ENCODE measurements at regions not wholly inside any gene's neighbourhood (a gene's known extent, or its start where the extent isn't known, plus 50 kb on each side); places are given as distances from the start of the nearest gene placed in this dataset.

- Histone ChIP-seq H2AFZ (ENCODE audit: low read length) (no peak overlapping the region), H3K79me2 (ENCODE audit: insufficient read depth, low read length) (no peaks in the 10 kb centered on the region), H3K36me3 (ENCODE audit: insufficient read depth, low read length) (no peaks in the 10 kb centered on the region), H3K4me3 (ENCODE audit: insufficient read depth, low read length) (no peak overlapping the region), H3K9me3 (ENCODE audit: low read depth, low read length) (no peaks in the 10 kb centered on the region), H3K27me3 (ENCODE audit: insufficient read depth, low read length) (no peaks in the 10 kb centered on the region), H3K4me2 (ENCODE audit: insufficient read depth, low read length) (no peak overlapping the region), H3K27ac (ENCODE audit: low read depth, low read length) (no peak overlapping the region), H4K20me1 (ENCODE audit: insufficient read depth, low read length) (no peaks in the 10 kb centered on the region), H3K4me1 (ENCODE audit: insufficient read depth, low read length) (no peaks in the 10 kb centered on the region)
- DNase-seq (ENCODE audit: insufficient read length, low spot score, missing footprints): no peak
- no peak for TF ChIP-seq CTCF (IDR thresholded peaks at IDR 0.05; ENCODE audit: extremely low read depth, low read depth, low read length)
These were observed 176.3 kb upstream of the ZNF385D start for GRCh38 chr3:21927261-21927660.

GRCh38 chr3:21934591-21934990 is 183.6 kb upstream of the ZNF385D start:
- Histone ChIP-seq H3K4me2 (ENCODE audit: insufficient read depth, low read length) (no peak overlapping the region), H3K4me1 (ENCODE audit: insufficient read depth, low read length) (no peaks in the 10 kb centered on the region), H3K36me3 (ENCODE audit: insufficient read depth, low read length) (no peaks in the 10 kb centered on the region), H3K27ac (ENCODE audit: low read depth, low read length) (no peak overlapping the region), H3K27me3 (ENCODE audit: insufficient read depth, low read length) (no peaks in the 10 kb centered on the region), H2AFZ (ENCODE audit: low read length) (no peak overlapping the region), H4K20me1 (ENCODE audit: insufficient read depth, low read length) (no peaks in the 10 kb centered on the region), H3K4me3 (ENCODE audit: insufficient read depth, low read length) (no peak overlapping the region), H3K79me2 (ENCODE audit: insufficient read depth, low read length) (no peaks in the 10 kb centered on the region), H3K9me3 (ENCODE audit: low read depth, low read length) (no peaks in the 10 kb centered on the region)
- DNase-seq (ENCODE audit: insufficient read length, low spot score, missing footprints): no peak
- no peak for TF ChIP-seq CTCF (IDR thresholded peaks at IDR 0.05; ENCODE audit: extremely low read depth, low read depth, low read length)

GRCh38 chr3:21936207-21936606 is 185.2 kb upstream of the ZNF385D start:
- Histone ChIP-seq H3K4me2 (ENCODE audit: insufficient read depth, low read length) (no peak overlapping the region), H3K9me3 (ENCODE audit: low read depth, low read length) (no peaks in the 10 kb centered on the region), H3K27me3 (ENCODE audit: insufficient read depth, low read length) (no peaks in the 10 kb centered on the region), H3K79me2 (ENCODE audit: insufficient read depth, low read length) (no peaks in the 10 kb centered on the region), H2AFZ (ENCODE audit: low read length) (no peak overlapping the region), H3K36me3 (ENCODE audit: insufficient read depth, low read length) (no peaks in the 10 kb centered on the region), H3K4me3 (ENCODE audit: insufficient read depth, low read length) (no peak overlapping the region), H3K4me1 (ENCODE audit: insufficient read depth, low read length) (no peaks in the 10 kb centered on the region), H4K20me1 (ENCODE audit: insufficient read depth, low read length) (no peaks in the 10 kb centered on the region), H3K27ac (ENCODE audit: low read depth, low read length) (no peak overlapping the region)
- no peak for DNase-seq (ENCODE audit: insufficient read length, low spot score, missing footprints)
- no peak for TF ChIP-seq CTCF (IDR thresholded peaks at IDR 0.05; ENCODE audit: extremely low read depth, low read depth, low read length)

- Histone ChIP-seq H3K9me3 (ENCODE audit: low read depth, low read length) (no peaks in the 10 kb centered on the region), H3K27ac (ENCODE audit: low read depth, low read length) (no peak overlapping the region), H3K36me3 (ENCODE audit: insufficient read depth, low read length) (no peaks in the 10 kb centered on the region), H4K20me1 (ENCODE audit: insufficient read depth, low read length) (no peaks in the 10 kb centered on the region), H3K79me2 (ENCODE audit: insufficient read depth, low read length) (no peaks in the 10 kb centered on the region), H3K4me3 (ENCODE audit: insufficient read depth, low read length) (no peak overlapping the region), H3K4me1 (ENCODE audit: insufficient read depth, low read length) (no peaks in the 10 kb centered on the region), H2AFZ (ENCODE audit: low read length) (no peak overlapping the region), H3K4me2 (ENCODE audit: insufficient read depth, low read length) (no peak overlapping the region), H3K27me3 (ENCODE audit: insufficient read depth, low read length) (no peaks in the 10 kb centered on the region)
- DNase-seq (ENCODE audit: insufficient read length, low spot score, missing footprints): no peak
- no peak for TF ChIP-seq CTCF (IDR thresholded peaks at IDR 0.05; ENCODE audit: extremely low read depth, low read depth, low read length)
These were observed 187.3 kb upstream of the ZNF385D start for GRCh38 chr3:21938267-21938681.
